CD4-positive, CD25-positive, alpha-beta regulatory T cell (primary cell): ENCODE measurements at regions not wholly inside any gene's neighbourhood (a gene's known extent, or its start where the extent isn't known, plus 50 kb on each side); places are given as distances from the start of the nearest gene placed in this dataset.

Experiments used
- ATAC-seq, 2 donors: fragments of 150-1000 bp; cut with Tn5 transposase; one replicate each; pipeline ENCODE4 v1.10.0; 2021; ENCODE audit warnings: low read depth in 2 of 2, moderate number of reproducible peaks in 2 of 2, moderate library complexity in 1 of 2
- DNase-seq, 3 donors: peaks; one replicate each; pipeline versions ENCODE4 v3.0.0 to v3.0.0-alpha.2; 2012 to 2022; ENCODE audit warnings: mixed read lengths in 1 of 3
- H3K27ac ChIP-seq: one replicate; pipeline ENCODE4 v1.7.0; 2013; ENCODE audit warnings: mild to moderate bottlenecking, low read length; ENCODE audit not compliant: insufficient read depth, poor library complexity, severe bottlenecking
- H3K27me3 ChIP-seq: one replicate; pipeline ENCODE4 v1.7.0; 2013; ENCODE audit warnings: low read length; ENCODE audit not compliant: control insufficient read depth, insufficient read depth
- H3K36me3 ChIP-seq: one replicate; pipeline ENCODE4 v1.7.0; 2013; ENCODE audit warnings: mild to moderate bottlenecking, low read length, moderate library complexity; ENCODE audit not compliant: control insufficient read depth, insufficient read depth
- H3K4me1 ChIP-seq: 2 replicates; pipeline ENCODE4 v1.7.0; 2013; ENCODE audit warnings: mild to moderate bottlenecking, low read length; ENCODE audit not compliant: insufficient read depth, control insufficient read depth, poor library complexity, severe bottlenecking
- H3K4me3 ChIP-seq: one replicate; pipeline ENCODE4 v1.7.0; 2013; ENCODE audit warnings: low read depth, mild to moderate bottlenecking, low read length, moderate library complexity
- H3K9me3 ChIP-seq, 2 experiments: 1 replicate in 1 of 2; 2 replicates in 1 of 2; pipeline ENCODE4 v1.7.0; 2013; ENCODE audit warnings: low read length in 2 of 2, mild to moderate bottlenecking in 1 of 2, moderate library complexity in 1 of 2; ENCODE audit not compliant: control insufficient read depth in 2 of 2
- H3K27ac Mint-ChIP-seq, 3 donors: one replicate each; pipeline ENCODE4 v1.8.0; 2020 to 2022; ENCODE audit warnings: mild to moderate bottlenecking in 3 of 3, mixed read lengths in 3 of 3, moderate library complexity in 2 of 3
- H3K27me3 Mint-ChIP-seq: one replicate; pipeline ENCODE4 v1.8.0; 2022; ENCODE audit warnings: mild to moderate bottlenecking, mixed read lengths
- H3K36me3 Mint-ChIP-seq: one replicate; pipeline ENCODE4 v1.8.0; 2020; ENCODE audit warnings: mixed read lengths
- H3K4me1 Mint-ChIP-seq, 4 donors: one replicate each; pipeline ENCODE4 v1.8.0; 2020 to 2022; ENCODE audit warnings: mixed read lengths in 4 of 4, mild to moderate bottlenecking in 1 of 4
- H3K4me3 Mint-ChIP-seq, 4 donors: one replicate each; pipeline ENCODE4 v1.8.0; 2020 to 2022; ENCODE audit warnings: mild to moderate bottlenecking in 4 of 4, mixed read lengths in 4 of 4, moderate library complexity in 3 of 4
- H3K9me3 Mint-ChIP-seq, 7 donors: one replicate each; pipeline ENCODE4 v1.8.0; 2020 to 2022; ENCODE audit warnings: mixed read lengths in 7 of 7, mild to moderate bottlenecking in 3 of 7, moderate library complexity in 2 of 7

DNA sequence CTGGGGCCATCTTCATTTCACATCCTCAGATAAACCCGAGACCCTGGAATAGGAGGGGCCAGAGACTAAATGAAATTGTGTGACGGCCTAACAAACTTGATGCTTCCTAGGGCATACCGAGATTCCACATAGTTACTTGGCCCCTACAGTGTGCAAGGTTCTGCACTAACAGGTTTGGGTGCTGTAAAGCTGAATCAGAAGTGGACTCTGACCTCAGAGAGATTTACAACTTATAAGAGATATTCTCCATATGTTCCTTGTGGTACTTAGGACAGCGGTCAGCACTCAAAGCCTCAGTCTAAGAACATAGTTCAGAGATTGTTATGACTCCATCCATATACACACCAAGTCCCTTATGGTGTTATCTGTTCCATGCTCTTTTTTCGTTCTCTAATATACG, 55.1 kb upstream of the FHIP2A start:
- ATAC-seq (no peak), DNase-seq (no peak)
- no peaks in the 10 kb centered on the region for H3K9me3 ChIP-seq
- Mint-ChIP-seq H3K4me3 (peak overlapping the region in 3 of 4 donors; percentile 70 to 82 (median 75)), H3K36me3 (no peaks in the 10 kb centered on the region), H3K4me1 (peaks cover 10 to 32% (median 19%) of the 10 kb centered on the region in 4 donors), H3K9me3 (peaks cover 0 to 1% (median 0%) of the 10 kb centered on the region in 7 donors), H3K27ac (peak overlapping the region in 1 of 3 donors; percentile 73), H3K27me3 (peaks cover 13% of the 10 kb centered on the region)
- no peaks in the 10 kb centered on the region for H3K36me3 ChIP-seq
- H3K27me3 ChIP-seq, result peaks cover 7% of the 10 kb centered on the region
- no peak overlapping the region for H3K4me3 ChIP-seq
- H3K4me1 ChIP-seq, result peaks cover 14% of the 10 kb centered on the region
- no peak overlapping the region for H3K27ac ChIP-seq

DNA sequence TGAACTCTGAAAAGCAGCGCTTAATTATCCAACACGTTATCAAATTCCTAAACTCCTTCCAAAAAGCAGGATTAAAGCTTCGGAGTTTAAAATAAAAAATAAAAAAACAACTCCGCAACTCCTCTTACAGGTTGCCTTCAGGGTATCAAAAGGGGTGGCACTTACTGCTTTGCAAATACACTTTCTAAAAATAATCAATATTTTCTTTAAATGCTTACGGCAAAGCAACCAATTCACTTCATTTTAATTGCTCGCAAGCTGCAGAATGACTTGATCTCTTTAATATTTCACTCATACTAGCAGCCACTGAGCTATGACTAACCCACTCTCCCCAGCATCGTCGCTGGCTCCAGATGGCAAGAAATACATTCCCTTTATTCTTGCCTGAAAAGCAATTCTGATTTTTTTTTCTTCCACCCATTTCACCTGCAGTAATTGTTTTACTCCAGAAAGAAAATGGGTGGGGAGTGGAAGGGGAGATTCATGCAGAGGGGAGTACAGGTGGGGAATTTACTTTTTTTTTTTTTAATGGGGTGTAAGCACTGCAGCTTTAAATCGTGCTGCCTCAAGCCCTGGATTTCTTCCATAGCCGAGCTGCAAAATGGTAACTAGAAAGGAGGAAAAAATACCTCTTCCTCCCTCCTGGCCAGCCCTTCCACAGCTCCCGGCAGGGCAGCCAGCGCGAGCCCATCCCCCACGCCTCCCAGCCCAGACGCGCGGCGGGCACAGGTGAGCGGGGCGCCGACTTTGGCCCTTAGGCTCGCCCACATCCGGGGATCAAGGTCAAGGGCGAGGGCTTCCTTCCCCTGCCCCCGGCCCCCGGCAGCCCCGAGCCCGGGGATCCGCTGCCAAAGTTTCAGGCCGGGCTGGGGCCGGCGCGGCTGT, 54.2 kb upstream of the FHIP2A start:
- DNase-seq (peak in 2 of 3 donors; percentile 4 to 24), ATAC-seq (peak; percentile 14 to 34)
- no peaks in the 10 kb centered on the region for H3K36me3 Mint-ChIP-seq
- Histone ChIP-seq H3K27ac (no peak overlapping the region), H3K27me3 (peaks cover 7% of the 10 kb centered on the region), H3K9me3 (no peaks in the 10 kb centered on the region), H3K36me3 (no peaks in the 10 kb centered on the region), H3K4me1 (peaks cover 14% of the 10 kb centered on the region), H3K4me3 (peak overlapping the region; percentile 55)
- H3K4me1 Mint-ChIP-seq, result peaks cover 10 to 30% (median 18%) of the 10 kb centered on the region in 4 donors
- peaks cover 0 to 1% (median 0%) of the 10 kb centered on the region in 7 donors for H3K9me3 Mint-ChIP-seq
- peak overlapping the region in 1 of 3 donors; percentile 26 for H3K27ac Mint-ChIP-seq
- peak overlapping the region; percentile 70 to 90 (median 84) for H3K4me3 Mint-ChIP-seq
- peaks cover 13% of the 10 kb centered on the region for H3K27me3 Mint-ChIP-seq

DNA sequence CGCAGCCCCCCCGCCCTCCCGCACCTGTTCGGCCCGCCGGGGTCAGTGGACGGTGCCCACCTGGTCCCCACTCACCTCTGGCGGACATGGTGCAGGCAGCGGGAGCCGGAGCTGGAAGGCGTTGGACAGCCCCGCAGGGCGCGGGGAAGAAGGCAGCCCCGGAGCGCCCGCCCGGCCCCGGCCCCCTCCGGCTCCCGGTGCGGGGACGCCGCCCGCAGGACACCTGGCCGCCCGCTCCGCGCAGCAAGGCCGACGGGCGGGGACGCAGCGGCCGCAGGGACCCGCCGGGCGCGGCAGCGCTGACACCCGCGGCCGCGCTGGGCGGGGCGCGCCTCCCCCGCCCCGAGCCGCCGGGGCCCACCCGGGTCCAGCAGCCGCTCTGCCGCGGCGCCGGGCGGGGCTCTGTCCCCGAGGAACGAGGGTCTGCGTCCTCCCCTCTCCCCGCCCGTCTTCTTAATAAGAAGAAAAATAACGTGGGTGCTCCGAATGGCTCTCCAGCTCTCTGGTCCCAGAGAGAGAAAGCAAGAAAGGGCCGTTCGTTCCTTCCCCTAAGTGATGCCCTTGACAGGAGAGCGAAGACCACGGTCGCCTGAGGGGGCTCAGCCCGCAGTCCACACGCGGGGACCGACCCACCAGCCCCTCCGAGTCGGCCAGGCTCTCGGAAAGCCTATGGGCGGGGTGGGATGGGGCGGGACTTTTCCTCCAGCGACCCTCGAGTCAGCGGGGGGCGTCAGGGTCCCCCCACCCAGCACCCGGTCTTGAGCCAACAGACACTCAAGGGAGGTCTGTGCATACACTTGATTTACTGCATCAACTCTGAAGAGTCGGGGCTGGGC, 53.4 kb upstream of the FHIP2A start:
- Mint-ChIP-seq H3K4me3 (peak overlapping the region; percentile 4 to 81 (median 78)), H3K36me3 (no peaks in the 10 kb centered on the region), H3K9me3 (peaks cover 0 to 1% (median 0%) of the 10 kb centered on the region in 7 donors), H3K4me1 (peaks cover 10 to 32% (median 21%) of the 10 kb centered on the region in 4 donors), H3K27me3 (peaks cover 13% of the 10 kb centered on the region), H3K27ac (peak overlapping the region in 1 of 3 donors; percentile 71)
- ATAC-seq (peak; percentile 34), DNase-seq (no peak)
- Histone ChIP-seq H3K36me3 (no peaks in the 10 kb centered on the region), H3K27me3 (peaks cover 7% of the 10 kb centered on the region), H3K4me3 (no peak overlapping the region), H3K27ac (no peak overlapping the region), H3K4me1 (peaks cover 14% of the 10 kb centered on the region), H3K9me3 (no peaks in the 10 kb centered on the region)

DNA sequence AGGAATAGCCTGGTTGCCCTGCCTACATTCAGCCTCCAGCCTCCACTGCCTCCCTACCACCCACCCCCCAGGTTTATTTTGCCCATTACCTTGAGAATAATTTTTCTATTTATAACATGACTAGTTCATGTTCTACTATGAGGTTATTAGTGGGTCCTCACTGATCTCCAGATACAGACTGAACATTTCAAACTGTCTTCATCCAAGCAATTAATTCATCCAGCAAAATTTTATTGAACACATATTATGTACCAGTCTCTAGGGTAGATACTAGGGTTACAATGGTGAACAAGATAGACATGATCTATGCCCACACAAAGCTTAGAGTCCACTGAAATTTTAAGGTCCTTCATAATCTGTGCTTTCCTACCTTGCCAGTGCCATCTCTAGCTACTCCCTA, 51.6 kb upstream of the FHIP2A start:
- Histone ChIP-seq H3K4me3 (no peak overlapping the region), H3K4me1 (peaks cover 14% of the 10 kb centered on the region), H3K27me3 (peaks cover 7% of the 10 kb centered on the region), H3K36me3 (no peaks in the 10 kb centered on the region), H3K9me3 (no peaks in the 10 kb centered on the region), H3K27ac (no peak overlapping the region)
- H3K27ac Mint-ChIP-seq, result peak overlapping the region in 2 of 3 donors; percentile 14 to 57
- H3K9me3 Mint-ChIP-seq, result peaks cover 0 to 1% (median 0%) of the 10 kb centered on the region in 7 donors
- DNase-seq (no peak), ATAC-seq (no peak)
- H3K27me3 Mint-ChIP-seq, result peaks cover 13% of the 10 kb centered on the region
- no peaks in the 10 kb centered on the region for H3K36me3 Mint-ChIP-seq
- peak overlapping the region; percentile 9 to 37 (median 32) for H3K4me3 Mint-ChIP-seq
- peaks cover 10 to 33% (median 23%) of the 10 kb centered on the region in 4 donors for H3K4me1 Mint-ChIP-seq

DNA sequence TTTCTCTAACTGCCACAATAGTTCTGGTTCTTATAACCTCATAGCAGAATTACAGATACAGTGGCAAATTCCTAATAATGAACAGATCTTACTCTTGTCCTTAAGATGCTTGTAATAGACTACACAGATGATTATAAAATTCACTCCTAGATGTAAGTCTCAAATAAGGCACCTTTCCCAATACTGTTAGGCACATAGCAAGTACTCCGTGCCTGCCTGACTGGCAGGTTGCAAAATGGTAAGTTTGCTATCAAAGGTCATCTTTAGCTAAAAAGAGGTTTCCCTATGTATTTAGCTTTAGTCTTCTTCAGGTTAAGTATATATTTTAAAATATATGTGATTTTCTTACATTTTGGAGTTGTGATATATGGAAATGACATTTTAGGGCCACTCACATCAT, 50.4 kb upstream of the FHIP2A start:
- H3K4me3 Mint-ChIP-seq, result no peak overlapping the region
- peaks cover 12% of the 10 kb centered on the region for H3K27me3 Mint-ChIP-seq
- peaks cover 0 to 1% (median 0%) of the 10 kb centered on the region in 7 donors for H3K9me3 Mint-ChIP-seq
- no peak overlapping the region for H3K27ac ChIP-seq
- H3K36me3 Mint-ChIP-seq, result no peaks in the 10 kb centered on the region
- peaks cover 13 to 33% (median 23%) of the 10 kb centered on the region in 4 donors for H3K4me1 Mint-ChIP-seq
- peaks cover 7% of the 10 kb centered on the region for H3K27me3 ChIP-seq
- no peaks in the 10 kb centered on the region for H3K9me3 ChIP-seq
- ATAC-seq, result no peak
- H3K36me3 ChIP-seq, result no peaks in the 10 kb centered on the region
- DNase-seq, result no peak
- H3K27ac Mint-ChIP-seq, result no peak overlapping the region
- H3K4me3 ChIP-seq, result no peak overlapping the region
- peaks cover 14% of the 10 kb centered on the region for H3K4me1 ChIP-seq

DNA sequence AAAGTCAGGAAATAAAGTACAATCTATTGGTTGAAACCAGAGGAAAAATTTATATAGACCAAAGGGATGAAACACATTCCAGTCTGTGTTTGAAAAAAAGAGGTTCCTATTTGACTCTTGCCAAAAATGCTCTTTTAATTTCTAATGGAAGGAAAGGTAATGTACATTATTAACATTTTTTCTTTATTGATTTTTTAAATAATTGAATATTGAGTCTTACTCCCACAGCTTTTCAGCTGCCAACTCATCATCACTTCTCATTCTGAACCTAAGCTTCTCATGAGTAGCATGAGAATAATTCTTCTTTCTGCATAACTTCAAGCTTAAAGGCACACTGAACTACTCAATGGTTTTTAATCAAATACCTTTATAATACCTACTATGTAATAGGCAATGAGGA, 49.8 kb upstream of the FHIP2A start:
- H3K27me3 Mint-ChIP-seq, result peaks cover 6% of the 10 kb centered on the region
- peaks cover 12 to 29% (median 20%) of the 10 kb centered on the region in 4 donors for H3K4me1 Mint-ChIP-seq
- Histone ChIP-seq H3K4me3 (no peak overlapping the region), H3K27ac (no peak overlapping the region), H3K9me3 (no peaks in the 10 kb centered on the region), H3K4me1 (peaks cover 14% of the 10 kb centered on the region), H3K27me3 (peaks cover 1% of the 10 kb centered on the region), H3K36me3 (no peaks in the 10 kb centered on the region)
- ATAC-seq (no peak), DNase-seq (no peak)
- no peak overlapping the region for H3K4me3 Mint-ChIP-seq
- H3K9me3 Mint-ChIP-seq, result peaks cover 0 to 1% (median 0%) of the 10 kb centered on the region in 7 donors
- H3K36me3 Mint-ChIP-seq, result no peaks in the 10 kb centered on the region
- H3K27ac Mint-ChIP-seq, result no peak overlapping the region
